HCT116 (cell line): ENCODE measurements at regions not wholly inside any gene's neighbourhood (a gene's known extent, or its start where the extent isn't known, plus 50 kb on each side); places are given as distances from the start of the nearest gene placed in this dataset.

Source experiments
- CBX3 ChIP-seq: IDR thresholded peaks from 2 replicates; pipeline ENCODE4 v1.6.1; 2012; ENCODE audit warnings: low read depth
- CEBPB ChIP-seq: IDR thresholded peaks from 2 replicates; pipeline ENCODE4 v1.6.1; 2012; ENCODE audit warnings: low read depth
- EZH2 ChIP-seq: fragments of 200-600 bp; sonication (generic); IDR thresholded peaks from 2 replicates; pipeline ENCODE4 v1.6.1; 2017; ENCODE audit warnings: antibody characterized with exemption, mixed run types
- JUND ChIP-seq: IDR thresholded peaks from 2 replicates; pipeline ENCODE4 v1.6.1; 2012
- POLR2A ChIP-seq: IDR thresholded peaks from 2 replicates; pipeline ENCODE4 v1.7.0; 2011; ENCODE audit warnings: borderline replicate concordance; ENCODE audit not compliant: insufficient read depth, insufficient read length; ENCODE audit errors: extremely low read depth
- POLR2AphosphoS5 ChIP-seq: IDR thresholded peaks from 2 replicates; pipeline ENCODE4 v1.6.1; 2011; ENCODE audit warnings: mild to moderate bottlenecking, low read depth, low read length, moderate library complexity
- RAD21 ChIP-seq: IDR thresholded peaks from 2 replicates; pipeline ENCODE4 v1.6.1; 2012; ENCODE audit warnings: low read depth, mild to moderate bottlenecking
- SP1 ChIP-seq: IDR thresholded peaks from 2 replicates; pipeline ENCODE4 v1.6.1; 2012; ENCODE audit warnings: low read depth
- YY1 ChIP-seq: IDR thresholded peaks from 2 replicates; pipeline ENCODE4 v1.6.1; 2011; ENCODE audit warnings: low read length, low read depth, moderate library complexity, mild to moderate bottlenecking; ENCODE audit not compliant: insufficient replicate concordance; ENCODE audit errors: extremely low read depth
- TF ChIP-seq, protein P1 (sequence below), 3 experiments: fragments of 200-600 bp in 1 of 3; sonication (generic) in 1 of 3; IDR thresholded peaks in 2 of 3; conservative IDR thresholded peaks in 1 of 3; 2 replicates each; pipeline ENCODE4 v1.5.1; 2012 to 2017; ENCODE audit warnings: low read depth in 2 of 3, low read length in 2 of 3, antibody characterized with exemption in 1 of 3, borderline replicate concordance in 1 of 3, control low read depth in 1 of 3, mild to moderate bottlenecking in 1 of 3, mixed read lengths in 1 of 3, mixed run types in 1 of 3, moderate library complexity in 1 of 3; ENCODE audit not compliant: insufficient read depth in 1 of 3
- TF ChIP-seq, protein P2 (sequence below): IDR thresholded peaks from 2 replicates; pipeline ENCODE4 v1.6.1; 2012

DNA sequence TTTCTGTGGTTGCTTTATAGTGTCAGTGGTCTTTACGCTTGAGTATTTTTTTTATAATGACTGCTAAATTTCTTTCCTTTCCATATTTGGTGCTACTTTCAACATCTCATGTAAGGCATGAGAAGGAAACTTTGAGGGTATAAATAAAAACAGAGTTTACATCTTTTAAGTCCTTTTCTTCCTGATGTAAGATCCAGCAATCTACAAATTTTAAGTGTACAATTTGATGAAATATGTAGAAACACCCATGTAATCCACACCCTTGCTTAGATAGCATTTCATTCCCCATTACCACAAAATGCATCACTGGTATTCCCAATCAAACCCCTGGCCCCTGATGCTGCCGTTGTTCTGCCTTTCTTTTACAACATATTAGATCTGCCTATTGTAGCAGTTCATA is 769.1 kb downstream of the CCDC85A start:
- TF ChIP-seq SP1 (no peak), POLR2AphosphoS5 (no peak), JUND (no peak), CBX3 (no peak), CEBPB (no peak), YY1 (no peak), POLR2A (no peak), EZH2 (no peak), RAD21 (no peak)
- TF ChIP-seq, protein P1, sequence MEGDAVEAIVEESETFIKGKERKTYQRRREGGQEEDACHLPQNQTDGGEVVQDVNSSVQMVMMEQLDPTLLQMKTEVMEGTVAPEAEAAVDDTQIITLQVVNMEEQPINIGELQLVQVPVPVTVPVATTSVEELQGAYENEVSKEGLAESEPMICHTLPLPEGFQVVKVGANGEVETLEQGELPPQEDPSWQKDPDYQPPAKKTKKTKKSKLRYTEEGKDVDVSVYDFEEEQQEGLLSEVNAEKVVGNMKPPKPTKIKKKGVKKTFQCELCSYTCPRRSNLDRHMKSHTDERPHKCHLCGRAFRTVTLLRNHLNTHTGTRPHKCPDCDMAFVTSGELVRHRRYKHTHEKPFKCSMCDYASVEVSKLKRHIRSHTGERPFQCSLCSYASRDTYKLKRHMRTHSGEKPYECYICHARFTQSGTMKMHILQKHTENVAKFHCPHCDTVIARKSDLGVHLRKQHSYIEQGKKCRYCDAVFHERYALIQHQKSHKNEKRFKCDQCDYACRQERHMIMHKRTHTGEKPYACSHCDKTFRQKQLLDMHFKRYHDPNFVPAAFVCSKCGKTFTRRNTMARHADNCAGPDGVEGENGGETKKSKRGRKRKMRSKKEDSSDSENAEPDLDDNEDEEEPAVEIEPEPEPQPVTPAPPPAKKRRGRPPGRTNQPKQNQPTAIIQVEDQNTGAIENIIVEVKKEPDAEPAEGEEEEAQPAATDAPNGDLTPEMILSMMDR (IDR thresholded peaks at IDR 0.05 in 2 of 3, conservative IDR thresholded peaks at IDR 0.05 in 1 of 3; ENCODE audit: borderline replicate concordance in 1 of 3, insufficient read depth in 1 of 3, low read depth in 2 of 3, low read length in 2 of 3) = no peak
- TF ChIP-seq, protein P2, sequence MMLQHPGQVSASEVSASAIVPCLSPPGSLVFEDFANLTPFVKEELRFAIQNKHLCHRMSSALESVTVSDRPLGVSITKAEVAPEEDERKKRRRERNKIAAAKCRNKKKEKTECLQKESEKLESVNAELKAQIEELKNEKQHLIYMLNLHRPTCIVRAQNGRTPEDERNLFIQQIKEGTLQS = no peak
